Spleen (tissue), 11 donors: ENCODE measurements at regions not wholly inside any gene's neighbourhood (a gene's known extent, or its start where the extent isn't known, plus 50 kb on each side); places are given as distances from the start of the nearest gene placed in this dataset.

ENCODE experiments used
- DNase-seq: peaks from one replicate; pipeline ENCODE4 v3.0.0-alpha.2; 2020
- H3K27ac ChIP-seq, 8 donors: fragments of 200-600 bp; sonication (generic) in 7 of 8; 1 replicate in 4 of 8; 2 replicates in 4 of 8; pipeline versions ENCODE4 v1.5.0 to v1.8.0; 2016 to 2021; ENCODE audit warnings: inconsistent platforms in 4 of 8, mild to moderate bottlenecking in 4 of 8, moderate library complexity in 1 of 8
- H3K27me3 ChIP-seq, 7 donors: fragments of 200-600 bp; sonication (generic) in 6 of 7; replicated peaks in 1 of 7; 1 replicate in 4 of 7; 2 replicates in 3 of 7; pipeline versions ENCODE4 v1.5.0 to v1.8.0; 2016 to 2021; ENCODE audit warnings: inconsistent platforms in 3 of 7, mild to moderate bottlenecking in 1 of 7
- H3K36me3 ChIP-seq, 6 donors: fragments of 200-600 bp; sonication (generic) in 5 of 6; 1 replicate in 4 of 6; 2 replicates in 2 of 6; pipeline versions ENCODE4 v1.5.0 to v1.8.0; 2016 to 2021; ENCODE audit warnings: inconsistent platforms in 2 of 6
- H3K4me1 ChIP-seq, 6 donors: fragments of 200-600 bp; sonication (generic) in 5 of 6; 1 replicate in 3 of 6; 2 replicates in 3 of 6; pipeline versions ENCODE4 v1.5.0 to v1.8.0; 2016 to 2021; ENCODE audit warnings: inconsistent platforms in 3 of 6
- H3K4me3 ChIP-seq, 8 donors: fragments of 200-600 bp; sonication (generic) in 7 of 8; 1 replicate in 4 of 8; 2 replicates in 4 of 8; pipeline versions ENCODE4 v1.5.0 to v1.8.0; 2016 to 2021; ENCODE audit warnings: inconsistent platforms in 4 of 8, mild to moderate bottlenecking in 4 of 8, moderate library complexity in 2 of 8
- H3K9me3 ChIP-seq, 8 donors: fragments of 200-600 bp; sonication (generic) in 7 of 8; 1 replicate in 4 of 8; 2 replicates in 4 of 8; pipeline versions ENCODE4 v1.5.0 to v1.8.0; 2016 to 2021; ENCODE audit warnings: inconsistent platforms in 4 of 8
- POLR2A ChIP-seq, 3 donors: fragments of 450-650 bp; IDR thresholded peaks; one replicate each; pipeline ENCODE4 v1.5.1; 2017; ENCODE audit warnings: antibody characterized with exemption in 3 of 3, mild to moderate bottlenecking in 1 of 3
- POLR2AphosphoS5 ChIP-seq, 3 donors: sonication (generic); formaldehyde crosslinking; IDR thresholded peaks; one replicate each; pipeline ENCODE4 v1.5.1; 2017; ENCODE audit warnings: antibody characterized with exemption in 3 of 3
- WGBS, 5 donors: extraction: QIAGEN DNeasy Blood & Tissue Kit in 3 of 5; methylation state at CpG; one replicate each; pipeline versions ENCODE4 v1.1.5 to v1.1.7; 2013 to 2018; 5-methylcytosine and 5-hydroxymethylcytosine counted together
- intact Hi-C: fragments of 100-400 bp; cut with DNase I; formaldehyde crosslinking; loops from one replicate; pipeline ENCODE4 v1.15.0; 2023; ENCODE audit warnings: low total_unique reads
- TF ChIP-seq, protein P1 (sequence below), 11 experiments: fragments of 200-600 bp in 7 of 11; fragments of 450-650 bp in 4 of 11; sonication (generic) in 4 of 11; IDR thresholded peaks in 8 of 11; conservative IDR thresholded peaks in 3 of 11; 1 replicate in 7 of 11; 2 replicates in 4 of 11; pipeline versions ENCODE4 v1.4.0 to v1.8.0; 2016 to 2021; ENCODE audit warnings: antibody characterized with exemption in 11 of 11, inconsistent platforms in 4 of 11, mild to moderate bottlenecking in 1 of 11
- donor health status: healthy with polysubstance abuse.
- donor health status: DM: no; HTN: no; CAD: no; lungs with moderate emphysema.
- donor health status: DM: no; HTN: no; CAD: no.
- donor health status: Bipolar disorder and iron deficiency.
- donor health status: healthy.
- donor health status: DM: no; HTN: no; CAD: no.
- donor health status: DM: yes; HTN: yes; CAD: no.

DNA sequence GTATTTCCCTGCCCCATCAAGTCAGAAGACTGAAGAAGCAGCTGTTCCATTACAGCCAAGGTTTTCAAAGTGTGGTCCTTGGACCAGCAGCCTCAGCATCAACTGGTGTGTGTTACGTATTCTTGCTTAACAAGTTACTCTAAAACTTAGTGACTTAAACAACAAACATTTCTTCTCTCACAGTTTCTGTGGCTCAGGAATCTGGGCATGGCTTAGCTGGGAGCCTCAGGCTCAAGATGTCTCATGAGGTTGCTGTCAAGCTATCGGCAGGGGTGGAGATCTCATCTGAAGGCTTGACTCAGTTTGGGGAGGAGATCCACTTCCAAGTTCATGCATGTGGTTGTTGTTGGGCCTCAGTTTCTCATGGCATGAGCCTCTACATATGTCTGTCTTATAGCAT lies 174.5 kb downstream of the KTN1 start:
- WGBS, 5 donors: 93 to 100% (median 97%) methylated on average over 2 of the region's 2 CpGs
- DNase-seq: no peak
- no peak overlapping the region for H3K27ac ChIP-seq
- H3K36me3 ChIP-seq: no peaks in the 10 kb centered on the region
- no peaks in the 10 kb centered on the region for H3K27me3 ChIP-seq
- H3K4me3 ChIP-seq: no peak overlapping the region
- no peaks in the 10 kb centered on the region for H3K9me3 ChIP-seq
- intact Hi-C loops: no loop called here
- TF ChIP-seq POLR2AphosphoS5 (IDR thresholded peaks at IDR 0.05) (no peak), POLR2A (IDR thresholded peaks at IDR 0.05) (no peak)
- TF ChIP-seq, protein P1, sequence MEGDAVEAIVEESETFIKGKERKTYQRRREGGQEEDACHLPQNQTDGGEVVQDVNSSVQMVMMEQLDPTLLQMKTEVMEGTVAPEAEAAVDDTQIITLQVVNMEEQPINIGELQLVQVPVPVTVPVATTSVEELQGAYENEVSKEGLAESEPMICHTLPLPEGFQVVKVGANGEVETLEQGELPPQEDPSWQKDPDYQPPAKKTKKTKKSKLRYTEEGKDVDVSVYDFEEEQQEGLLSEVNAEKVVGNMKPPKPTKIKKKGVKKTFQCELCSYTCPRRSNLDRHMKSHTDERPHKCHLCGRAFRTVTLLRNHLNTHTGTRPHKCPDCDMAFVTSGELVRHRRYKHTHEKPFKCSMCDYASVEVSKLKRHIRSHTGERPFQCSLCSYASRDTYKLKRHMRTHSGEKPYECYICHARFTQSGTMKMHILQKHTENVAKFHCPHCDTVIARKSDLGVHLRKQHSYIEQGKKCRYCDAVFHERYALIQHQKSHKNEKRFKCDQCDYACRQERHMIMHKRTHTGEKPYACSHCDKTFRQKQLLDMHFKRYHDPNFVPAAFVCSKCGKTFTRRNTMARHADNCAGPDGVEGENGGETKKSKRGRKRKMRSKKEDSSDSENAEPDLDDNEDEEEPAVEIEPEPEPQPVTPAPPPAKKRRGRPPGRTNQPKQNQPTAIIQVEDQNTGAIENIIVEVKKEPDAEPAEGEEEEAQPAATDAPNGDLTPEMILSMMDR (IDR thresholded peaks at IDR 0.05 in 8 of 11, conservative IDR thresholded peaks at IDR 0.05 in 3 of 11): no peak
- H3K4me1 ChIP-seq: peaks cover 0 to 7% (median 0%) of the 10 kb centered on the region in 6 donors

DNA sequence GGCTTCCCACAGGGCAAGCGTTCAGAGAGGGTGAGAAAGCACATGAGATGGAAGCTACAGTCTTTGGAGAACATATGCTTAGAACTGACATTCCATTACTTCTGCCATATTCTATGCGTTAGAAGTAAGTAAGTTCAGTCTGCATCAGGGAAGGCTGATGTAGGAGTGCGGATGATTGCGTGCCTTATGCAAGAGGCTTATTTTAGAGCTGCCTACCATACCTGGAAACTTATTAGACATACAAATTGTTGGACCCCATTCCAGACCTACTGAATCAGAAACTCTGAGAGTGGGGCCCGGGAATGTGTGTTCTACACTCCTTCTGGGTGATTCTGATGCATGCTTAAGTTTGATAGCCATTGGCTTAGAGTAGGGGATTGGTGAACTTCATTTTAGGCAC lies 174.9 kb downstream of the KTN1 start:
- 95 to 98% (median 97%) methylated on average over 5 of the region's 5 CpGs for WGBS, 5 donors
- Histone ChIP-seq H3K4me1 (peaks cover 0 to 7% (median 0%) of the 10 kb centered on the region in 6 donors), H3K27me3 (no peaks in the 10 kb centered on the region), H3K4me3 (no peak overlapping the region), H3K36me3 (no peaks in the 10 kb centered on the region), H3K27ac (no peak overlapping the region), H3K9me3 (no peaks in the 10 kb centered on the region)
- TF ChIP-seq, protein P1 (IDR thresholded peaks at IDR 0.05 in 8 of 11, conservative IDR thresholded peaks at IDR 0.05 in 3 of 11): no peak
- TF ChIP-seq POLR2A (IDR thresholded peaks at IDR 0.05) (no peak), POLR2AphosphoS5 (IDR thresholded peaks at IDR 0.05) (no peak)
- intact Hi-C loops: no loop called here
- no peak for DNase-seq

DNA sequence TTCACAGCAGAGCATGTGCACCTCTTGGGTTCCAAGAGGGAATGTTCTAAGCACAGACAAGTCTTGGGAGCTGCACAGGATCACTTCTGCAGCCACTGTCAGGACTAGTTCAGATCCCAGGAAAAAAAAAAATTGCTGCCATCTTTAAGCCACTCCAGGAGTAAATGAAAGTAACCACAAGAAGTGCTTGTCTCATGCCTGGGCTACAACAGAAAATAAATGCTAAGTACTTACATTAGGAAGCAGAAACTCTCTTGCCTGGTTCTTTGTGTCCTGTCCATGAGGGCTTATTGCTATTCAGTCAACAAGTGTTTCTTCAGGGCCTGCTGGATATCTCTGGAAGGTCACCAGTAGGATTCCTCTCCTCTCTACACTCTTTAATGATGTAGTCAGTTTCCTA lies 176.1 kb downstream of the KTN1 start:
- Histone ChIP-seq H3K36me3 (no peaks in the 10 kb centered on the region), H3K27ac (peak overlapping the region in 3 of 8 donors; percentile 1 to 13 (median 10)), H3K27me3 (no peaks in the 10 kb centered on the region), H3K9me3 (no peaks in the 10 kb centered on the region), H3K4me1 (peaks cover 0 to 7% (median 0%) of the 10 kb centered on the region in 6 donors), H3K4me3 (no peak overlapping the region)
- TF ChIP-seq POLR2A (IDR thresholded peaks at IDR 0.05): no peak
- intact Hi-C loops: no loop called here
- DNase-seq: no peak

DNA sequence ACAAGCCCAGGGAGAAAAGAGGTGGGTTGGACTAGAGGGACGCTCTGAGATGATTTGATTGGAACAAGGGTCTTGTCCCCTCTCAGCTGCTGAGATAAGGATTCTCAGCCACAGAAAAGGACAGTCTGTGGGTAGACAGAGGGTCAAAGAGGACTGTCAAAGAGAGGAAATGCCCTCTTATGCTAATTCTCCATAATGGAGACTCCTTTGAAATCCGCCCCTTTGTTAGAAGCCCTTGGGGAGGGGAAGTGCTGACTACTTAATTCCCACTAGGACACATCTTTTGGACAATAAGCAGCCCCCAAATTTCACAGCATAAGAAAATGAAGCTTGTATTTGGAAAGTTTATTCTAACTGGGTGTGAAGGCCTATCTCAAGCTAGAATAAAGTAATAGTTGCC lies 176.6 kb downstream of the KTN1 start:
- WGBS, 5 donors: 54 to 82% (median 69%) methylated on average over 2 of the region's 2 CpGs
- no peak for DNase-seq
- TF ChIP-seq POLR2A (IDR thresholded peaks at IDR 0.05) (no peak), POLR2AphosphoS5 (IDR thresholded peaks at IDR 0.05) (no peak)
- TF ChIP-seq, protein P1 (IDR thresholded peaks at IDR 0.05 in 8 of 11, conservative IDR thresholded peaks at IDR 0.05 in 3 of 11): no peak
- intact Hi-C loops: no loop called here
- peak overlapping the region in 3 of 8 donors; percentile 1 to 13 (median 10) for H3K27ac ChIP-seq
- no peaks in the 10 kb centered on the region for H3K27me3 ChIP-seq
- H3K4me1 ChIP-seq: peaks cover 0 to 7% (median 0%) of the 10 kb centered on the region in 6 donors
- H3K36me3 ChIP-seq: no peaks in the 10 kb centered on the region
- H3K9me3 ChIP-seq: no peaks in the 10 kb centered on the region
- H3K4me3 ChIP-seq: no peak overlapping the region

DNA sequence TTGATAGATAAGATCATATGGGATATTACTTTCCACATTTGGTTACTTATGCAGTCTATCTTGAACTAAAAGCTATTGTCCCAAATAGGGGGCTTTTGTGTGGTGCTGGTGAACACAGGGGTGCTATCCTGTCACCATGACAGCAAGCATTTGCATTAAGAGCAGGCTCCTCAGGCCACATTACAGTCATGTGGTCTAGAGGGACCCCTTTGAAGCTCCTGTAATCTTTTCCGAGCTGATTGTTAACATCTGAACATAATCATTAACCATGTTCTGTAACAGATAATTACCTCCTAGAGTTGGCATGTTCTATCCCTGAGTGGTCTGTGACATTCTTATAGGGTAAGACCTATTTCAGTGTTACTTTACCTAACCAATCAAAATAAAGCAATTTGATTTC lies 178.8 kb downstream of the KTN1 start:
- intact Hi-C loops: no loop called here
- H3K9me3 ChIP-seq: no peaks in the 10 kb centered on the region
- H3K27ac ChIP-seq: no peak overlapping the region
- TF ChIP-seq, protein P1 (IDR thresholded peaks at IDR 0.05 in 8 of 11, conservative IDR thresholded peaks at IDR 0.05 in 3 of 11): no peak
- no peak for TF ChIP-seq POLR2A (IDR thresholded peaks at IDR 0.05)
- no peak for TF ChIP-seq POLR2AphosphoS5 (IDR thresholded peaks at IDR 0.05)
- no peaks in the 10 kb centered on the region for H3K36me3 ChIP-seq
- no peaks in the 10 kb centered on the region for H3K27me3 ChIP-seq
- peaks cover 0 to 7% (median 0%) of the 10 kb centered on the region in 6 donors for H3K4me1 ChIP-seq
- H3K4me3 ChIP-seq: no peak overlapping the region
- no peak for DNase-seq
- 64 to 95% (median 84%) methylated on average over 1 of the region's 1 CpG for WGBS, 5 donors
